KOPT-K1 (cell line): ENCODE measurements at regions not wholly inside any gene's neighbourhood (a gene's known extent, or its start where the extent isn't known, plus 50 kb on each side); places are given as distances from the start of the nearest gene placed in this dataset.

Experiments
- H3K27ac ChIP-seq: fragments of 200-600 bp; sonication (generic); 2 replicates; pipeline ENCODE4 v1.5.1; 2016; ENCODE audit warnings: antibody characterized with exemption, mild to moderate bottlenecking, low read depth, low read length; ENCODE audit not compliant: poor library complexity, severe bottlenecking
- H3K36me3 ChIP-seq: fragments of 200-600 bp; sonication (generic); 2 replicates; pipeline ENCODE4 v1.5.1; 2017; ENCODE audit warnings: antibody characterized with exemption, mild to moderate bottlenecking, low read length, moderate library complexity; ENCODE audit not compliant: insufficient read depth
- H3K9me3 ChIP-seq: fragments of 200-600 bp; sonication (generic); 2 replicates; pipeline ENCODE4 v1.5.1; 2017; ENCODE audit warnings: antibody characterized with exemption, low read length, mild to moderate bottlenecking; ENCODE audit not compliant: insufficient read depth, poor library complexity, severe bottlenecking

DNA sequence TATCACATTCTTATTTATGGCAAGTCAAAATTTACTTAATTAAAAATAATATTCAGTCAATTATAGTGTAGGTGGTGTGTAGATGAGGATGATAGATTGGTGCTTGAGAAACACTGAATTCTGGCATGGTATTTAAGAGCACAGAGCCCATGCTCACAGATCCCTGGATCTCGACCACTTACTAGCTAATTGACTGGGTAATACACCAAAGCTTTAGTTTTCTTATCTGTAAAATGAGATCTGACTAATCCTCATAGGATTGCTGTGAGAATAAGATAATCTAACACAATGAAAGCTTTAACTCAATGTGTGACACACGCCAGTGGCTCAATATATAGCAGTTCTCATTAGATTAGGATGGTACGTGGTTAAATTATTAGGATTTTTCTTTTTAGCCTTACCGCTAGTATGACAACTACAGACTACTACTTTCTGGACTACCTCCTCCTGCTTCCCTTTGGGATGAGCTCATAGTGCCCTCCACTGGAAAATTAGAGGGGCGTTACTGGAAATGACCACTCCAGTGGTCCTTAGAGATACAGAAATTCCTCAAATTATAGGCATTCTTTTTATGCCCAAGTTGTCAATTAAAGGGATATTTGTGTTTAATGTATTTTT lies 482.8 kb upstream of the TBX3 start:
- no peak overlapping the region for H3K27ac ChIP-seq
- H3K9me3 ChIP-seq: no peaks in the 10 kb centered on the region
- no peaks in the 10 kb centered on the region for H3K36me3 ChIP-seq

DNA sequence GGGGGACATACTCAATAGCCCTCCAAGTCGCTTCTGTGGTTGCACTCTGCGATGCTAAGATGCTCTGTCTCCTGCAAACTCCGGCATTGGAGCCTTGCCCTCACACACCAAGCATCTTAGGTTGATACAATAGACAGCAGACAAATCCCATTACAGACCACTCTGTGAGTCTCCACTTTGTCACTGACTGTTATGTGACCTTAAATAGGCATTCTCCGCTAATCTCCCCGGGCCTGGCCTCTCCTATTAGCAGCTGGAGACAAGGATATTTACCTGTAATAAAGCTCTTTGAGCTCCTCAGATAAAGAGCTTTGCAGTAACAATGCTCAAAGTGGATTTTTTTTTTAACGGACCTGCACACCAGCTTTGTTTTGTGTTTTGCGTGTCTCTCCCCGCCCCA lies 479.7 kb upstream of the TBX3 start:
- no peaks in the 10 kb centered on the region for H3K9me3 ChIP-seq
- no peak overlapping the region for H3K27ac ChIP-seq
- H3K36me3 ChIP-seq: no peaks in the 10 kb centered on the region

DNA sequence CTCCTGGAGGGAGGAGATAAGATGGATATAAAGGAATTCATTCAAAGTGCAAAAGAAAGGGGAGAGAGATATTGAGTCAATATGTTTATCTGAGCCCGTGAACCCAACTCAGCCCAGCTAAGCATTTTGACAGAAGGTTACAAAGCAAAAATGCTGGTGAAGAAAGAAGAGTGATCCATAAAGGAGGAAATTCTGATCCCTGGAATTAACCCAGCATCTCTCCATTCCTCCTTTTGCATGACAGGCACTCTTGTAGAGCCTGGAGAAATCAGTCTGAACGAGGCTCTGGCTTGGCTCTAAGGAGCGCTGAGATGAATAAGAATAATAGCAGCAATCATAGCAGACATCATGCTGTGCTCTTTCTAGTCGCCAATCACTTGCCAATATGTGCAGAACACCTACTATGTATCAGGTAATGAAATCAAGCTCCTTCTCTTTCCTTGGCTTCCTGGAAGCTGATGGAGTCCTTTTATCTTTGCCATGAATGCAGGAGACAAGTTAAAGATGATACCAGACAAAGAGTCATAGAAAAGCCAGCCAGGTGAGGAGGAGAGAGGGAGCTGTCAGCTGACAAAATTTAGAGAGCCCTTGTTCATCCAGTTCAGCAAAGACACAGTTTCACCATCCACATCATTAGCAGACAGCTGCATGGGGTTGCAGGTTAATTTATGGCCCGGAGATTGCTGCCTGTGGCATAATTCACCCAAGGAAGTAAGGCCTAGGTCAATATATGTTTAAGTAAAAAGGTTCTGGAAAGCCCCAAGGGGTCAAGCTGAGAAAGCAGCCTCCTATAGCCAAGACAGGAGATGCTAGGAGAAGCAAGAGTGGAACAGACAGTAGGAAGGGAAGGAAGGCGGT lies 476.5 kb upstream of the TBX3 start:
- Histone ChIP-seq H3K36me3 (no peaks in the 10 kb centered on the region), H3K27ac (no peak overlapping the region), H3K9me3 (no peaks in the 10 kb centered on the region)

GRCh38 chr12:115158816-115159215 lies 474.8 kb upstream of the TBX3 start:
- Histone ChIP-seq H3K36me3 (no peaks in the 10 kb centered on the region), H3K27ac (no peak overlapping the region), H3K9me3 (no peaks in the 10 kb centered on the region)

DNA sequence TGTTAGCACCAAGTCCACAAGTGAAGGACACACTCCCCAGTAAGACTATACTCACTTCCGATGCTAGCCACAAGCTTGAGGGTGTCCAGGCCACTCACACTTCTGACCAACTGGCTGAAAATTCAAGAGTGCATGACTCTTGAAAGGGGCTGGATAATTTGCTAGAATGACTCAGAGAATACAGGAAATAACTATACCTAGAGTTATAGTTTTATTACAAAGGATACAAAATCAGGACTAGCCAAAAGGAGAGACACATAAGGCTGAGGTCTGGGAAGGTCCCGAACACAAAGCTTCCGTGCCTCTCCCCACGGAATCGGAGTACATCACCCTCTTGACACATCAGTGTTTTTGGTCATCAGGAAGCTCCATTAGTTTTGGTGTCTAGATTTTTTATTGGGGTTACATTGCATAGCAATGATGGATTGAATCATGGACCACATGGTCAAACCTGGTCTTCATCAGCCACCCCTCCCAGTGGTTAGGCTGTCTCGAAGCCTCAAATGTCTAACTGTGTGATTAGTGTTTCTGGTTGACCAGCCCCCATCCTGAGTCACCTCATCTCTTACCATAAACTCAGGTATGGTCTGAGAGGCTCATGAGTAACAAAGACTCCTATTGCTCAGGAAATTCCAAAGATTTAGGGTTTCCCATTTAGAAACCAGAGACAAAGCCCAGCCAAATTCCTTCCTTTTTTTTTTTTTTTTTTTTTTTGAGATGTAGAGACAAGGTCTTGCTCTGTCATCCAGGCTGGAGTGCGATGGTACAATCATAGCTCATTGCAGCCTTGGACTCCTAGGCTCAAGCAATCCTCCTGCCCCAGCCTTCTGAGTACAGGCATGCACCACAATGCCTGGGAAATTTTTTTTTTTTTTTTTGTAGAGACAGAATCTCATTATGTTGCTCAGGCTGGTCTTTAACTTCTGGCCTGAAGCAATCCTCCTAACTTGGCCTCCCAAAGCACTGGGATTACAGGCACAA lies 472.0 kb upstream of the TBX3 start:
- Histone ChIP-seq H3K36me3 (no peaks in the 10 kb centered on the region), H3K27ac (no peak overlapping the region), H3K9me3 (no peaks in the 10 kb centered on the region)

GRCh38 chr12:115149685-115150378 lies 465.9 kb upstream of the TBX3 start:
- H3K9me3 ChIP-seq: peaks cover 7% of the 10 kb centered on the region
- no peak overlapping the region for H3K27ac ChIP-seq
- no peaks in the 10 kb centered on the region for H3K36me3 ChIP-seq

DNA sequence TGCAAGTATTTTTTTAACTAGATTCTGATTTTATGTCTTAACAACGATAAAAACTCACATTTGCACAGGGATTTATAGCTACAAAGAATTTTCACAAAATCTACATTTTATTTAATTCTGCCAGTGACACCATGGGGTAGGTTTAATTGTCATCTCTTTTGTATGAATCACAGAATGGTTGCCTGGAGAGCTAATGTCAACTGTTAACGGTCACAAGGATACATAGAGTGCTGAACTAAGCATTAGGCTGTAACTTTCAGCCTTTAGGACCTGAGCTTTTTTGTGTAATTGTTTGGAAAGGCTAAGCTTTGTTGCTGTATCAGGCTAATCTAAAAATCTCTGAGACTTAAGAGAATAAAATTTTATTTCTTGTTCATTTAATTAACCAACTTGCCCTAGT lies 465.3 kb upstream of the TBX3 start:
- H3K9me3 ChIP-seq: peaks cover 7% of the 10 kb centered on the region
- H3K27ac ChIP-seq: no peak overlapping the region
- H3K36me3 ChIP-seq: no peaks in the 10 kb centered on the region

DNA sequence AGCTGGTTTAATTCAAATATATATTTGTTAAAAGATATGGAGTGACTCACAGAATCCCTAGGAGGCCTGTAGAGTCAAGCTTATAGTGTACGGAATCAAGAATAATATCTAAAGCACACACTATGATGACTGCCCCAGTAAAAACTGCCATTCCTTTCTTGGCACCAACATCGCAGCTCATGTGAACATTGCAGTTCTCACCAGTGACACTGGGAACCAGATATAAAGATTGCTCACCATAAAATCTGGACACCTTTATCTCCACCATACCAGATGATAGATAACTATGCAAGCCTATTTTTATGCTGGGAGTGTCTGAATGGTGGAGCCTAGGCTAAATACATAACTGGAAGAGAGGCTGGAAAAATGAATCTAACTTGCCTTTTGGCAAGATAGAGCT lies 463.9 kb upstream of the TBX3 start:
- H3K36me3 ChIP-seq: no peaks in the 10 kb centered on the region
- H3K9me3 ChIP-seq: peaks cover 7% of the 10 kb centered on the region
- no peak overlapping the region for H3K27ac ChIP-seq

- no peaks in the 10 kb centered on the region for H3K36me3 ChIP-seq
Measured at GRCh38 chr12:115146453-115146852, 462.5 kb upstream of the TBX3 start.

DNA sequence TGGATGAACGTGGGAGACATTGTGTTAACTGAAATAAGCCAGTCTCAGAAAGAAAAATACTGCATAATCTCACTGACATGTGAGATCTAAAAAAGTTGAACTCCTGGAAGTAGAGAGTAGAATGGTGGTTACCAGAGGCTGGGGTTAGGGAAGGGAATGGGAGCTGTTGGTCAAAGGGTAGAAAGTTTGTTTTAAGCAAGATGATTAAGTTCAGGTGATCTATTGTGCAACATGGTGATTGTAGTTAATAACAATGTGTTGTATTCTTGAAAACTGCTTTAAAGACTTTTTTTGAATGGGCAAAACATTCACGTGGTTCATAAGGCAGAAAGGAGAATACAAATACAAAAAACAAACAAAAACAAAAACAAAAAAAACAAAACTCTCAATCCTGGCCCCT lies 460.4 kb upstream of the TBX3 start:
- no peak overlapping the region for H3K27ac ChIP-seq
- H3K36me3 ChIP-seq: no peaks in the 10 kb centered on the region
- H3K9me3 ChIP-seq: no peaks in the 10 kb centered on the region

More at GRCh38 chr12:115146453-115146852, 462.5 kb upstream of the TBX3 start:
- Histone ChIP-seq H3K27ac (no peak overlapping the region), H3K9me3 (peaks cover 7% of the 10 kb centered on the region)

- no peak overlapping the region for H3K27ac ChIP-seq
- no peaks in the 10 kb centered on the region for H3K36me3 ChIP-seq
- H3K9me3 ChIP-seq: no peaks in the 10 kb centered on the region
Measured at GRCh38 chr12:115140981-115141655, 457.1 kb upstream of the TBX3 start.

DNA sequence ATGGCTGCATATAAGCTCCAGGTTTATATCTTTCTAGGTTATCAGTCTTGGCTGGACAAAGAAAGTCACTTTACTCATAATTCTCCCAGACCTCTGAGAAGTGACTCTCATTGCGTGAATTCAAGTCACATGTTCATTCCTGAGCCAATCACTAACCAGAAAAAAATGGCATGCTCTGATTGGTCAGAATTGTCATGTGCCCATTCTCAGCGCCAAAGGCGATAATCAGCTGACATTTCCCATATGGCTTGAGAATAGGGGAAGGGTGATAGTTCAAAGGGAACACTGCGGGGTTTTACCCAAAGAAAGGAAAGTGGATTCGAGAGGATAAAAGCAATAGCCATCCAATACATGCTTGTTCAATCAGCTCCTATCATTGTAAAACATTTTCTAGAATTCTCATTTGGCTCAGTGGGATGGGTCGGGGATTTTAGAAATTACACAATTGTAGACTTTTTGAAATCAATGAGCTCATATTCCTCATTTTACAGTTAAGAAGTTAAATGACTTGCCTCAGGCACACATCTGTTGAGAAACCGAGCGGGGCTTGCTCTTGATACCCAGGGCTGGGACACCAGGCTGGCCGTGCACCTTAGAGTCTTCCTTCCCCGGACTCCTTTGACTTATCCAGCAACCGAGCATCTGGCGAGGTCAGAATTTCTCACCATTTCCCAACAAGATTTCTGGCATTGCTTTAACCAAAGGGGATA lies 454.0 kb upstream of the TBX3 start:
- Histone ChIP-seq H3K27ac (no peak overlapping the region), H3K36me3 (no peaks in the 10 kb centered on the region), H3K9me3 (no peaks in the 10 kb centered on the region)

- no peaks in the 10 kb centered on the region for H3K9me3 ChIP-seq
- no peak overlapping the region for H3K27ac ChIP-seq
- no peaks in the 10 kb centered on the region for H3K36me3 ChIP-seq
Measured at GRCh38 chr12:115135800-115136211, 451.8 kb upstream of the TBX3 start.

- Histone ChIP-seq H3K9me3 (no peaks in the 10 kb centered on the region), H3K27ac (no peak overlapping the region), H3K36me3 (no peaks in the 10 kb centered on the region)
Measured at GRCh38 chr12:115134298-115134697, 450.3 kb upstream of the TBX3 start.
